ENCODE measurements at regions not wholly inside any gene's neighbourhood (a gene's known extent, or its start where the extent isn't known, plus 50 kb on each side); places are given as distances from the start of the nearest gene placed in this dataset.
"Not testable (repeated sequence)": the region's sequence is repeated elsewhere in the genome, so short reads cannot be mapped to it uniquely, and the experiment has no call there.

DNA sequence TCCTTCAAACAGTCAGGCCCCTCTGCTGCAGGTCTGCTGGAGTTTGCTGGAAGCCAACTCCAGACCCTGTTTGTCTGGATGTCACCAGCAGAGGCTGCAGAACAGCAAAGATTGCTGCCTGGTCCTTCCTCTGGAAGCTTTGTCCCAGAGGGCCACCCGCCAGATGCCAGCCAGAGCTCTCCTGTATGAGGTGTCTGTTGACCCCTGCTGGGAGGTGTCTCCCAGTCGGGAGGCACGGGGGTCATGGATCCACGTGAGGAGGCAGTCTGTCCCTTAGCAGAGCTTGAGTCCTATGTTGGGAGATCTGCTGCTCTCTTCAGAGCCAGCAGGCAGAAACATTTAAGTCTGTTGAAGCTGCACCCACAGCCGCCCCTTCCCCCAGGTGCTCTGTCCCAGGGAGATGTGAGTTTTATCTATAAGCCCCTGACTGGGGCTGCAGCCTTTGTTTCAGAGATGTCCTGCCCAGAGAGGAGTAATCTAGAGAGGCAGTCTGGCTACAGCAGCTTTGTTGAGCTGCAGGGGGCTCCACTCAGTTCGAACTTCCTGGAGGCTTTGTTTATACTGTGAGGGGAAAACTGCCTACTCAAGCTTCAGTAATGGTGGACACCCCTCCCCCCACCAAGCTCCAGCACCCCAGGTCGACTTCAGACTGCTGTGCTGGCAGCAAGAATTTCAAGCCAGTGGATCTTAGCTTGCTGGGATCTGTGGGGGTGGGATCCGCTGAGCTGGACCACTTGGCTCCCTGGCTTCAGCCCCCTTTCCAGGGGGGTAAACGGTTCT is 72.1 kb downstream of the OGFRL1 start:
- not testable (repeated sequence) for H3K27me3 ChIP-seq (ENCODE audit: control insufficient read depth in 1 of 2, insufficient read depth in 2 of 2, low read length in 2 of 2); H3K4me3 ChIP-seq (ENCODE audit: low read depth in 1 of 2, low read length in 2 of 2); H3K36me3 ChIP-seq (ENCODE audit: insufficient read depth, low read length); H3K27ac ChIP-seq (ENCODE audit: low read depth, low read length); H3K9ac ChIP-seq (ENCODE audit: low read length); H3K9me3 ChIP-seq (ENCODE audit: low read length); H3K4me1 ChIP-seq (ENCODE audit: insufficient read depth, low read length)

DNA sequence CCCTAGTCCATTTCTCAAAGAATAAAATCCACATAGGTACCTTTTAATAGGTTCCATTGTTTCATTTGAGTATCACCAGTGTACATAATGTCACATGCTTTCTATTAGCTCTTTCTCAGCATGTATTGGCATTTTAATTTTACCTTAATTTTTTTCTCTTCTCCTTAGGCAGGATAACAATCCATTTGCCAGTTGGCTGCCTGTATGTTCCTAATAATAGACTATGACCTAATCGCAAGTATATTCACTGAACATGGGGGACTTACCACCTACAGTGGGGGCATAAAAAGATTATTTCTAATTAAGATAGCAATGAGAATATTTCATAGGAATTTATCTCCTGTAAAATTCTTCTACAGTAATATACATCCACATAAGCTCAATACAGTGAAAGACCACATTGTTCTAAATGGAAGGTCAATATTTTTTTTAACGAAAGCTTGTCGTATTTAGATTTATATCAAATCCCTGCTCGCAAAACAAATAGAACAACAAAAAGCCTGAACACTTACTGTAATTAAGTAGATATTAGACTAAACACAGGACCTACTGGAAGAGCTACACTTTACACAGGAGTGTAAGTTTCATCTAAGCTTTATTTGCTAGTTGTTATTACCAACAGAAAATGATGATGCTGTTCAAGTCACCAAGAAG is 76.4 kb downstream of the OGFRL1 start:
- H3K4me1 ChIP-seq (ENCODE audit: insufficient read depth, low read length), result peaks cover 13% of the 10 kb centered on the region
- no peak overlapping the region for H3K9ac ChIP-seq (ENCODE audit: low read length)
- no peaks in the 10 kb centered on the region for H3K27me3 ChIP-seq (ENCODE audit: control insufficient read depth in 1 of 2, insufficient read depth in 2 of 2, low read length in 2 of 2)
- H3K9me3 ChIP-seq (ENCODE audit: low read length), result no peaks in the 10 kb centered on the region
- no peak overlapping the region for H3K4me3 ChIP-seq (ENCODE audit: low read depth in 1 of 2, low read length in 2 of 2)
- no peak overlapping the region for H3K27ac ChIP-seq (ENCODE audit: low read depth, low read length)
- H3K36me3 ChIP-seq (ENCODE audit: insufficient read depth, low read length), result no peaks in the 10 kb centered on the region

DNA sequence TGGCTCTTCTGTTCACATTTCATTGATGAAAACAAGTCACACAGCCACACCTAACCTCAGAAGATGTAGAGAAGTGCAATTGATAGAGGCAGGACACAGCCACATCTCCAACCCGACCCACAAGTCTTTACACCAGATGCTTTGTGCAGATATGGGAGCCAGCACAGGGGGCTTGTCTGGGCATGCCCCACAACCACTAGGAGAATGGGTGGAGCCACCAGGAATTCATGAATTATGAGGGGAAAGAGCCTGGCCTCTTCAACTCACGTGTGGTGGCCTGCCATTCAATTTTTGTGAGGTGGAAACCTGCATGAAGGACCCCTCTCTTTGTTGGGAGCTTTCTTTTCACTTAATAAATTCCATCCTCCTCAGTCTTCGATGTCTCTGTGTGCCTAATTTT is 79.1 kb downstream of the OGFRL1 start:
- Histone ChIP-seq H3K27ac (ENCODE audit: low read depth, low read length) (no peak overlapping the region), H3K4me3 (ENCODE audit: low read depth in 1 of 2, low read length in 2 of 2) (no peak overlapping the region), H3K9ac (ENCODE audit: low read length) (no peak overlapping the region), H3K4me1 (ENCODE audit: insufficient read depth, low read length) (peaks cover 13% of the 10 kb centered on the region), H3K27me3 (ENCODE audit: control insufficient read depth in 1 of 2, insufficient read depth in 2 of 2, low read length in 2 of 2) (no peaks in the 10 kb centered on the region), H3K36me3 (ENCODE audit: insufficient read depth, low read length) (no peaks in the 10 kb centered on the region), H3K9me3 (ENCODE audit: low read length) (no peaks in the 10 kb centered on the region)

DNA sequence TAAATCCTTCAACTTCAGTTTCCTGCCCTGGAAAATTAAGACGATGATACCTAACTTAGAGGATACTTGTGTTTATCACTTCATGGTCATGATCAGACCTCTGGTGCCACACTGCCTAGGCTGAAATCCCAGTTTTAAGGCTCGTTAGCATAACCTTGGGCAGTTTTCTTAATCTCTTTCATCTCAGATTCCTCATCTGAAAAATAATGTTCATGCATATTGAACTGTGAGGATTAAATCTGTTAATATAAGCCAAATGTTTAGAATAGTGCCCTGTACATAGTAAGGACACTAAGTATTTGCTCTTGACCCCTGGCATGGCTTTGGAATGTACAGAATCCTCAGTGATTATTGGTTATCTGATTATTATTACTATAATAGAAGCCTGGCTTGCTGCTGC is 79.7 kb downstream of the OGFRL1 start:
- Histone ChIP-seq H3K4me3 (ENCODE audit: low read depth in 1 of 2, low read length in 2 of 2) (no peak overlapping the region), H3K9me3 (ENCODE audit: low read length) (no peaks in the 10 kb centered on the region), H3K9ac (ENCODE audit: low read length) (no peak overlapping the region), H3K27me3 (ENCODE audit: control insufficient read depth in 1 of 2, insufficient read depth in 2 of 2, low read length in 2 of 2) (no peaks in the 10 kb centered on the region), H3K36me3 (ENCODE audit: insufficient read depth, low read length) (no peaks in the 10 kb centered on the region), H3K4me1 (ENCODE audit: insufficient read depth, low read length) (peaks cover 13% of the 10 kb centered on the region), H3K27ac (ENCODE audit: low read depth, low read length) (no peak overlapping the region)

DNA sequence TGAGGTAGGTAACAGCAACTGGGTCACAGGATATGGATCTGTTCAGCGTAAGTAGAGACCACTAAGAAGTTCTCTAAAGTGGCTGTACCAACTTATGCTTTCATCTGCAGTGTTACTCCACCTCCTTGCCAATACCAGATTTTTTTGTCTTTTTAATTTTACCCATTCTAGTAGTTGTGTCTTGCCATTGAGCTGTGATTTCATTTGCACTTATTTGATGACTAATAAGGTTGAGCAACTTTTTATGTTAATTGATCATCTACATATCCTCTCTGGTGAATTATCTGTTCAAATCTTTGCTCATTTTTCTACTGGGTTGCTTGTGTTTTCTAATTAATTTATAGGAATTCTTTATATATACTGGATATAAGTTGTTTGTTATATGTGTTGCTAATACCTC is 82.9 kb downstream of the OGFRL1 start:
- H3K27ac ChIP-seq (ENCODE audit: low read depth, low read length), result no peak overlapping the region
- H3K9me3 ChIP-seq (ENCODE audit: low read length), result no peaks in the 10 kb centered on the region
- no peaks in the 10 kb centered on the region for H3K36me3 ChIP-seq (ENCODE audit: insufficient read depth, low read length)
- no peaks in the 10 kb centered on the region for H3K27me3 ChIP-seq (ENCODE audit: control insufficient read depth in 1 of 2, insufficient read depth in 2 of 2, low read length in 2 of 2)
- peaks cover 6% of the 10 kb centered on the region for H3K4me1 ChIP-seq (ENCODE audit: insufficient read depth, low read length)
- no peak overlapping the region for H3K4me3 ChIP-seq (ENCODE audit: low read depth in 1 of 2, low read length in 2 of 2)
- H3K9ac ChIP-seq (ENCODE audit: low read length), result no peak overlapping the region

DNA sequence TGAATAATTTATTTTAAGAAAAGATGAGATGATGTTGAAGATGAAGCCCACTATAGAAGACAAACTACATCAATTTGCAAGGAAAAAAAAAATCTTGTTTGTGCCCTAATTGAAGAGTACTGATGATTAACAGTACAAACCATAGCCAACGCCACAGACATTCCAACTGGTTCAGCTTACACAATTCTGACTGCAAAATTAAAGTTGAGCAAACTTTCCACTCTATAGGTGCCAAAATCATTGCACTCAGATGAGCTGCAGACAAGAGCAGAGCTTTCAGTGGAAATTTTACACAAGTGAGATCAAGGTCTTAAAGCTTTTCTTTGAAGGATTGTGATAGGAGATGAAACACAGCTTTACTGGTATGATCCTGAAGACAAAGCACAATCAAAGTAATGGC is 85.3 kb downstream of the OGFRL1 start:
- Histone ChIP-seq H3K4me1 (ENCODE audit: insufficient read depth, low read length) (peaks cover 5% of the 10 kb centered on the region), H3K36me3 (ENCODE audit: insufficient read depth, low read length) (no peaks in the 10 kb centered on the region), H3K27me3 (ENCODE audit: control insufficient read depth in 1 of 2, insufficient read depth in 2 of 2, low read length in 2 of 2) (no peaks in the 10 kb centered on the region), H3K27ac (ENCODE audit: low read depth, low read length) (no peak overlapping the region), H3K9ac (ENCODE audit: low read length) (no peak overlapping the region), H3K9me3 (ENCODE audit: low read length) (no peaks in the 10 kb centered on the region), H3K4me3 (ENCODE audit: low read depth in 1 of 2, low read length in 2 of 2) (no peak overlapping the region)

DNA sequence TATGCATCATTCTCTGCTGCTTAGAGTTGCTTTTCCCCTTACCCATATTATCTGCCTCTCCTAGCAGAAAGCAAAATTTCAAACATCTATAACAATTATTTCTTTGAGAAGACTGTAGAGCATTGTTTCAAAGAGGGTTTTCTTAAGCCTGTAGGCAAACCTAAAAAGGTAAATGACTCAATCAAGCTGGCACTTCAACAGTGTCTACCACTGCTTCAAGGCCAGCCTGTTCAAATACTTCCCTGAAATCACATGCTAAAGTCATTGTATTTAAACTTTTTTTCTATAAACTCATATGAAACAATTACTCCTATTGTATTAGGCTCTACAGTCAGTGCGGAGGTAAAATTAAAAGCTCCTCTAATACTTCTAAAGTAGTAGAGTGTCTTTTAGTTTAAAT is 87.1 kb downstream of the OGFRL1 start:
- Histone ChIP-seq H3K4me1 (ENCODE audit: insufficient read depth, low read length) (peaks cover 5% of the 10 kb centered on the region), H3K4me3 (ENCODE audit: low read depth in 1 of 2, low read length in 2 of 2) (no peak overlapping the region), H3K9ac (ENCODE audit: low read length) (no peak overlapping the region), H3K27me3 (ENCODE audit: control insufficient read depth in 1 of 2, insufficient read depth in 2 of 2, low read length in 2 of 2) (no peaks in the 10 kb centered on the region), H3K9me3 (ENCODE audit: low read length) (no peaks in the 10 kb centered on the region), H3K36me3 (ENCODE audit: insufficient read depth, low read length) (no peaks in the 10 kb centered on the region), H3K27ac (ENCODE audit: low read depth, low read length) (no peak overlapping the region)

DNA sequence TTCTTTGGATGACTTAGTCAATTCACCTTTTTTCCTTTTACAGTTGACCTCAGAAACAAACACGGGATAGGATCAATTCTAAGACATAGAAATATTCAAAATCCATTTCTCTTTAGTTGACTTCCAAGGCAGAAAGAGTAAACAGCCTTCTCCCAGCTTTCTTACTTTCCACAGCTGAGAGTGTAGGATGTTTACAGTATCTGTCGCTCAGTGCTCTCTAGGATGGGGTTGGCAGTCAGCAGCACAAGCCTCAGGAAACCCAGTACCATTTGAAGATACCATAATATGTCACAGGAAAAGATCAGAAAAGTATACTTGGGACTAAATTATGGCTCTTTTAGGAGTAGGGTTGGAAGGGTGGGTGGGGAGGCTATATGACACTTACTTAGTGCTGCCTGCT is 88.2 kb downstream of the OGFRL1 start:
- no peak overlapping the region for H3K9ac ChIP-seq (ENCODE audit: low read length)
- peaks cover 5% of the 10 kb centered on the region for H3K4me1 ChIP-seq (ENCODE audit: insufficient read depth, low read length)
- H3K27me3 ChIP-seq (ENCODE audit: control insufficient read depth in 1 of 2, insufficient read depth in 2 of 2, low read length in 2 of 2), result no peaks in the 10 kb centered on the region
- H3K9me3 ChIP-seq (ENCODE audit: low read length), result no peaks in the 10 kb centered on the region
- no peaks in the 10 kb centered on the region for H3K36me3 ChIP-seq (ENCODE audit: insufficient read depth, low read length)
- H3K27ac ChIP-seq (ENCODE audit: low read depth, low read length), result no peak overlapping the region
- H3K4me3 ChIP-seq (ENCODE audit: low read depth in 1 of 2, low read length in 2 of 2), result no peak overlapping the region

DNA sequence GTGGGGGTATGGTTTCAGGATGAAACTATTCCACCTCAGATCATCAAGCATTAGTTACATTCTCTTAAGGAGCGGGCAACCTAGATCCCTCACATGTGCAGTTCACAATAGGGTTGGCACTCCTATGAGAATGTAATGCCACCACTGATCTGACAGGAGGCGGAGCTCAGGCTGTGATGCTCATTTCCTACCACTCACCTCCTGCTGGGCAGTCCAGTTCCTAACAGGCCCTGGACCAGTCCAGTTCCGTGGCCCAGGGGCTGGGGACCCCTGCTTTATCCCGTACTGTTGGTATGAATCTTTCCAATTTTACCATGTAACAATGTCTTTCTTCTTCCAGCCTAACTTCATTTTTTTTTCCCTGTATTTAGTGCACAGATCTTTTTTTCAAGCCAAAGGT is 94.9 kb downstream of the OGFRL1 start:
- no peak overlapping the region for H3K4me3 ChIP-seq (ENCODE audit: low read depth in 1 of 2, low read length in 2 of 2)
- H3K4me1 ChIP-seq (ENCODE audit: insufficient read depth, low read length), result peaks cover 16% of the 10 kb centered on the region
- no peaks in the 10 kb centered on the region for H3K9me3 ChIP-seq (ENCODE audit: low read length)
- H3K27me3 ChIP-seq (ENCODE audit: control insufficient read depth in 1 of 2, insufficient read depth in 2 of 2, low read length in 2 of 2), result no peaks in the 10 kb centered on the region
- H3K9ac ChIP-seq (ENCODE audit: low read length), result no peak overlapping the region
- H3K27ac ChIP-seq (ENCODE audit: low read depth, low read length), result no peak overlapping the region
- no peaks in the 10 kb centered on the region for H3K36me3 ChIP-seq (ENCODE audit: insufficient read depth, low read length)

DNA sequence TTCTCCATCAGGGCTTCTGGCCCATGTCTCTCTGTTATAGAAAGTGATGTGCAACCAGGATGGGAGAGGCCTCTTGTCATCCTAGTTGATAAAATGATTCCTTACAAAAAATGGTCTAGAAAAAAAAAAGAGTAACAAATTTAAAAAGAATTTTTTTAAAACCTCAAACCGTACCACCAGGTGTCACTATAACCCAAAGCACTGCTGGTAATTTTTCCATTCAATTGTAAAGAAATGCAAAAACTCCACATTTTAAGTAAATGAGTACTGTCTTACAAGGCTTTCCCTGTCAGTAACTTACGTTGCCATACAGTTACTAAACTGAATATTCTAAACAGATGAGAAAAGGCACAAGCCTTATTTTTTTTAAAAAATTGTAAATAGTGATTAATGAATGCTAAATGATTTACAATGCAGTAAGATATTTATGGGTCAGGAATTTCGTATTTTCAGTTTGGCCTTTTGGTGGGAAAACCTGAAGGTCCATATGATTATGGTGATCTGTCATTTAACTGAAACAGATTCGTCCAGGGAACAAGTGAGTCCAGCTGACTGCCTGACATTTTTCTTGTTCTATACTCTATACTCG is 95.4 kb downstream of the OGFRL1 start:
- no peak overlapping the region for H3K9ac ChIP-seq (ENCODE audit: low read length)

DNA sequence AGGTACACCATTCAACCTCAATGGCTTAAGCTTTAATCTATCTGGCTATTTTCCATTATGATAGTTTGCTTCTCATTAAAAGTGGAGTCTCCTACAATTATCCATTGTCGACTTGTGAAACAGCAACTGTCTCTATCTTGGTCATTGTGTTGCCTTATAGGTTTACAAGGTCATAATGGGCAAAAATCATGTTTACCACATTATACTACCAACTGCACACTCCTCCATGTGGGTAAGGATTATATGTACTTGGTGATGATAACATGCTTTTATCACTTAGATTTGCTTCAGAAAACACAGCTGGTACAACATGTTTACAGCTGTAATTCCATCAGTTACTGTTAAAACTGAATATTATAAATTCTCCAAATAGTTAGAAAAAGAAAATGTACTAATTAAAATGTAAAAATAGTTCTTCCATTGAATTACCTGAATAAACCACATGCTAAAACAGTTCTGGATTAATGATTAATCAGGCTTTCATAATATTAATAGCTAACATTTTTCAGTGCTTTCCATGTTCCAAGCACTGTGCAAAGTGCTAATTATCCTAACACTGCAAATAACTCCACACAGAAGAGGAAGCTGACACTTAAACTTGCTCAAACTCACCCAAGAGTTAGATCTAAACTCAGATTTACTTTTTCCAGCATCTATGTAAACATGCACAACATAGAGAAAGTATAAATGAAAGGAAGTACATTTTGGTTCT is 96.7 kb downstream of the OGFRL1 start:
- H3K9me3 ChIP-seq (ENCODE audit: low read length), result no peaks in the 10 kb centered on the region
- H3K9ac ChIP-seq (ENCODE audit: low read length), result no peak overlapping the region
- no peaks in the 10 kb centered on the region for H3K36me3 ChIP-seq (ENCODE audit: insufficient read depth, low read length)
- peaks cover 18% of the 10 kb centered on the region for H3K4me1 ChIP-seq (ENCODE audit: insufficient read depth, low read length)
- no peaks in the 10 kb centered on the region for H3K27me3 ChIP-seq (ENCODE audit: control insufficient read depth in 1 of 2, insufficient read depth in 2 of 2, low read length in 2 of 2)
- H3K4me3 ChIP-seq (ENCODE audit: low read depth in 1 of 2, low read length in 2 of 2), result no peak overlapping the region
- H3K27ac ChIP-seq (ENCODE audit: low read depth, low read length), result no peak overlapping the region

More for the DNA sequence above, 95.4 kb downstream of the OGFRL1 start:
- Histone ChIP-seq H3K9me3 (ENCODE audit: low read length) (no peaks in the 10 kb centered on the region), H3K27me3 (ENCODE audit: control insufficient read depth in 1 of 2, insufficient read depth in 2 of 2, low read length in 2 of 2) (no peaks in the 10 kb centered on the region), H3K36me3 (ENCODE audit: insufficient read depth, low read length) (no peaks in the 10 kb centered on the region), H3K4me1 (ENCODE audit: insufficient read depth, low read length) (peaks cover 18% of the 10 kb centered on the region), H3K27ac (ENCODE audit: low read depth, low read length) (no peak overlapping the region), H3K4me3 (ENCODE audit: low read depth in 1 of 2, low read length in 2 of 2) (no peak overlapping the region)

Measured in muscle layer of colon (tissue), 2 donors.